H9 (cell line): ENCODE measurements at regions not wholly inside any gene's neighbourhood (a gene's known extent, or its start where the extent isn't known, plus 50 kb on each side); places are given as distances from the start of the nearest gene placed in this dataset.

ENCODE experiments used
- DNase-seq: peaks from one replicate; pipeline ENCODE4 v3.0.0-alpha.2; 2017
- H2AFZ ChIP-seq: one replicate; pipeline ENCODE4 v1.6.1; 2013; ENCODE audit warnings: mild to moderate bottlenecking, low read length, control low read depth, moderate library complexity
- H2AK5ac ChIP-seq: 2 replicates; pipeline ENCODE4 v1.6.1; 2013; ENCODE audit warnings: low read length, control low read depth, mixed read lengths; ENCODE audit not compliant: insufficient read length
- H2BK120ac ChIP-seq: one replicate; pipeline ENCODE4 v1.6.1; 2013; ENCODE audit warnings: low read depth, mild to moderate bottlenecking, low read length, control low read depth, inconsistent platforms; ENCODE audit not compliant: poor library complexity, severe bottlenecking
- H2BK12ac ChIP-seq: 2 replicates; pipeline ENCODE4 v1.6.1; 2013; ENCODE audit warnings: low read length, control low read depth, mixed read lengths, low read depth; ENCODE audit not compliant: insufficient read length
- H2BK15ac ChIP-seq: 2 replicates; pipeline ENCODE4 v1.6.1; 2013; ENCODE audit warnings: low read depth, low read length, control low read depth
- H2BK20ac ChIP-seq: one replicate; pipeline ENCODE4 v1.6.1; 2013; ENCODE audit warnings: low read depth, mild to moderate bottlenecking, low read length, control low read depth, inconsistent platforms; ENCODE audit not compliant: poor library complexity, severe bottlenecking
- H2BK5ac ChIP-seq: 2 replicates; pipeline ENCODE4 v1.6.1; 2013; ENCODE audit warnings: low read length, control low read depth, mixed read lengths; ENCODE audit not compliant: insufficient read length
- H3K14ac ChIP-seq: 2 replicates; pipeline ENCODE4 v1.6.1; 2013; ENCODE audit warnings: low read length, control low read depth; ENCODE audit not compliant: insufficient read depth
- H3K18ac ChIP-seq: 2 replicates; pipeline ENCODE4 v1.6.1; 2013; ENCODE audit warnings: low read depth, mild to moderate bottlenecking, mixed read lengths, low read length, control low read depth; ENCODE audit not compliant: insufficient read length
- H3K23ac ChIP-seq: 2 replicates; pipeline ENCODE4 v1.6.1; 2013; ENCODE audit warnings: low read length, control low read depth, mixed read lengths, low read depth; ENCODE audit not compliant: insufficient read length
- H3K23me2 ChIP-seq: 2 replicates; pipeline ENCODE4 v1.6.1; 2013; ENCODE audit warnings: low read depth, mild to moderate bottlenecking, mixed read lengths, low read length, control low read depth; ENCODE audit not compliant: insufficient read length, poor library complexity, severe bottlenecking
- H3K27ac ChIP-seq: 2 replicates; pipeline ENCODE4 v1.5.1; 2013; ENCODE audit warnings: low read length, control low read depth, mixed read lengths, low read depth; ENCODE audit not compliant: insufficient read length
- H3K27me3 ChIP-seq: 2 replicates; pipeline ENCODE4 v1.6.1; 2013; ENCODE audit warnings: low read length, control low read depth, inconsistent platforms; ENCODE audit not compliant: insufficient read depth
- H3K4ac ChIP-seq: 2 replicates; pipeline ENCODE4 v1.6.1; 2013; ENCODE audit warnings: low read depth, mild to moderate bottlenecking, control low read depth, inconsistent platforms, low read length, moderate library complexity
- H3K4me1 ChIP-seq: 2 replicates; pipeline ENCODE4 v1.6.1; 2013; ENCODE audit warnings: low read length, control low read depth, inconsistent platforms; ENCODE audit not compliant: insufficient read depth
- H3K4me2 ChIP-seq: 2 replicates; pipeline ENCODE4 v1.6.1; 2013; ENCODE audit warnings: low read length, control low read depth, mixed read lengths; ENCODE audit not compliant: insufficient read length, insufficient read depth
- H3K56ac ChIP-seq: 2 replicates; pipeline ENCODE4 v1.6.1; 2013; ENCODE audit warnings: low read depth, mild to moderate bottlenecking, mixed read lengths, low read length, control low read depth; ENCODE audit not compliant: insufficient read length
- H3K79me1 ChIP-seq: 2 replicates; pipeline ENCODE4 v1.6.1; 2013; ENCODE audit warnings: low read depth, mild to moderate bottlenecking, moderate library complexity, low read length, control low read depth, inconsistent platforms; ENCODE audit not compliant: insufficient read depth, poor library complexity, severe bottlenecking
- H3K79me2 ChIP-seq: 2 replicates; pipeline ENCODE4 v1.6.1; 2013; ENCODE audit warnings: low read length, control low read depth, inconsistent platforms; ENCODE audit not compliant: insufficient read depth
- H3K9ac ChIP-seq: 2 replicates; pipeline ENCODE4 v1.6.1; 2013; ENCODE audit warnings: low read length, control low read depth, mixed read lengths; ENCODE audit not compliant: insufficient read length; ENCODE audit errors: extremely low read depth
- H3K9me3 ChIP-seq: one replicate; pipeline ENCODE4 v1.6.1; 2013; ENCODE audit warnings: low read depth, low read length, inconsistent platforms; ENCODE audit not compliant: control insufficient read depth
- H3T11ph ChIP-seq: one replicate; pipeline ENCODE4 v1.6.1; 2013; ENCODE audit warnings: mild to moderate bottlenecking, low read length, control low read depth, inconsistent platforms
- H4K20me1 ChIP-seq: one replicate; pipeline ENCODE4 v1.6.1; 2013; ENCODE audit not compliant: control insufficient read depth, insufficient read length, insufficient read depth
- H4K5ac ChIP-seq: 2 replicates; pipeline ENCODE4 v1.6.1; 2013; ENCODE audit warnings: low read depth, mild to moderate bottlenecking, mixed read lengths, low read length, control low read depth; ENCODE audit not compliant: insufficient read length
- H4K8ac ChIP-seq: replicated peaks from 2 replicates; pipeline ENCODE4 v1.6.1; 2013; ENCODE audit warnings: low read length, control low read depth, mixed read lengths, low read depth; ENCODE audit not compliant: insufficient read length
- H4K91ac ChIP-seq: 2 replicates; pipeline ENCODE4 v1.6.1; 2013; ENCODE audit warnings: low read depth, mild to moderate bottlenecking, moderate library complexity, mixed read lengths, low read length, control low read depth; ENCODE audit not compliant: insufficient read length
- H3K27ac Mint-ChIP-seq, 3 experiments: 2 replicates in 2 of 3; 3 replicates in 1 of 3; pipeline ENCODE4 v1.8.0; 2020 to 2021; ENCODE audit warnings: mixed read lengths in 3 of 3, mild to moderate bottlenecking in 1 of 3, moderate library complexity in 1 of 3
- H3K27me3 Mint-ChIP-seq: 2 replicates; pipeline ENCODE4 v1.8.0; 2021; ENCODE audit warnings: low read depth, mild to moderate bottlenecking, moderate library complexity, mixed read lengths
- H3K36me3 Mint-ChIP-seq, 3 experiments: 2 replicates in 2 of 3; 3 replicates in 1 of 3; pipeline ENCODE4 v1.8.0; 2020 to 2021; ENCODE audit warnings: low read depth in 3 of 3, mixed read lengths in 3 of 3; ENCODE audit not compliant: insufficient read depth in 1 of 3
- H3K4me1 Mint-ChIP-seq, 2 experiments: 2 replicates each; pipeline ENCODE4 v1.8.0; 2020; ENCODE audit warnings: mixed read lengths in 2 of 2
- H3K4me3 Mint-ChIP-seq, 2 experiments: 2 replicates in 1 of 2; 3 replicates in 1 of 2; pipeline ENCODE4 v1.8.0; 2020 to 2021; ENCODE audit warnings: mild to moderate bottlenecking in 2 of 2, mixed read lengths in 2 of 2, moderate library complexity in 1 of 2
- H3K9me3 Mint-ChIP-seq, 2 experiments: 2 replicates in 1 of 2; 3 replicates in 1 of 2; pipeline ENCODE4 v1.8.0; 2020; ENCODE audit warnings: mild to moderate bottlenecking in 2 of 2, mixed read lengths in 2 of 2, moderate library complexity in 1 of 2
- WGBS: extraction: QIAGEN DNeasy Blood & Tissue Kit; methylation state at CpG from one replicate; pipeline ENCODE4 v1.1.7; 2013; ENCODE audit warnings: missing lambda C conversion rate, low lambda C conversion rate, mixed read lengths; ENCODE audit not compliant: insufficient read length; ENCODE audit errors: extremely low coverage; 5-methylcytosine and 5-hydroxymethylcytosine counted together
- TF ChIP-seq, protein P1 (sequence below): fragments of 200-600 bp; sonication (generic); conservative IDR thresholded peaks from 3 replicates; pipeline ENCODE4 v1.8.0; 2021; ENCODE audit warnings: antibody characterized with exemption, mild to moderate bottlenecking

- Histone ChIP-seq H4K5ac (no peak overlapping the region), H3K4me2 (no peak overlapping the region), H2BK20ac (no peak overlapping the region), H3K14ac (no peak overlapping the region), H3K9me3 (no peaks in the 10 kb centered on the region), H2AK5ac (no peak overlapping the region), H4K8ac (no peak overlapping the region), H3K4ac (no peak overlapping the region), H2BK120ac (no peak overlapping the region), H3K4me1 (no peaks in the 10 kb centered on the region), H4K20me1 (no peaks in the 10 kb centered on the region), H3T11ph (no peak overlapping the region), H4K91ac (no peak overlapping the region), H3K9ac (no peak overlapping the region), H3K79me2 (no peaks in the 10 kb centered on the region), H3K27me3 (no peaks in the 10 kb centered on the region), H2AFZ (no peak overlapping the region), H3K27ac (no peak overlapping the region), H2BK12ac (no peak overlapping the region), H3K23ac (no peak overlapping the region), H3K79me1 (no peaks in the 10 kb centered on the region), H2BK15ac (no peak overlapping the region), H2BK5ac (no peak overlapping the region), H3K56ac (no peak overlapping the region), H3K23me2 (no peaks in the 10 kb centered on the region), H3K18ac (no peak overlapping the region)
- Mint-ChIP-seq H3K9me3 (no peaks in the 10 kb centered on the region), H3K4me1 (peaks cover 5 to 9% of the 10 kb centered on the region in 2 experiments), H3K36me3 (no peaks in the 10 kb centered on the region), H3K4me3 (no peak overlapping the region), H3K27ac (no peak overlapping the region), H3K27me3 (no peaks in the 10 kb centered on the region)
- TF ChIP-seq, protein P1, sequence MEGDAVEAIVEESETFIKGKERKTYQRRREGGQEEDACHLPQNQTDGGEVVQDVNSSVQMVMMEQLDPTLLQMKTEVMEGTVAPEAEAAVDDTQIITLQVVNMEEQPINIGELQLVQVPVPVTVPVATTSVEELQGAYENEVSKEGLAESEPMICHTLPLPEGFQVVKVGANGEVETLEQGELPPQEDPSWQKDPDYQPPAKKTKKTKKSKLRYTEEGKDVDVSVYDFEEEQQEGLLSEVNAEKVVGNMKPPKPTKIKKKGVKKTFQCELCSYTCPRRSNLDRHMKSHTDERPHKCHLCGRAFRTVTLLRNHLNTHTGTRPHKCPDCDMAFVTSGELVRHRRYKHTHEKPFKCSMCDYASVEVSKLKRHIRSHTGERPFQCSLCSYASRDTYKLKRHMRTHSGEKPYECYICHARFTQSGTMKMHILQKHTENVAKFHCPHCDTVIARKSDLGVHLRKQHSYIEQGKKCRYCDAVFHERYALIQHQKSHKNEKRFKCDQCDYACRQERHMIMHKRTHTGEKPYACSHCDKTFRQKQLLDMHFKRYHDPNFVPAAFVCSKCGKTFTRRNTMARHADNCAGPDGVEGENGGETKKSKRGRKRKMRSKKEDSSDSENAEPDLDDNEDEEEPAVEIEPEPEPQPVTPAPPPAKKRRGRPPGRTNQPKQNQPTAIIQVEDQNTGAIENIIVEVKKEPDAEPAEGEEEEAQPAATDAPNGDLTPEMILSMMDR, result no peak
- no peak for DNase-seq
- no CpG with 5 or more reads among the region's 5 CpGs for WGBS
Measured at GRCh38 chr6:54031169-54031568, 80.1 kb upstream of the MLIP start.
